Neural cell (in vitro differentiated cells): ENCODE measurements at regions not wholly inside any gene's neighbourhood (a gene's known extent, or its start where the extent isn't known, plus 50 kb on each side); places are given as distances from the start of the nearest gene placed in this dataset.

Experiments used
- H2AFZ ChIP-seq: fragments of 200-600, 300-800 bp; sonication (generic), shearing (Covaris generic); 2 replicates; pipeline ENCODE4 v1.6.0; 2014; ENCODE audit warnings: low read depth, mild to moderate bottlenecking, antibody characterized with exemption, low read length, moderate library complexity
- H3F3A ChIP-seq: fragments of 200-600 bp; shearing (Covaris generic); 2 replicates; pipeline ENCODE4 v1.6.1; 2016; ENCODE audit warnings: mild to moderate bottlenecking, moderate library complexity, mixed read lengths, antibody characterized with exemption, low read length; ENCODE audit not compliant: insufficient read depth, poor library complexity, severe bottlenecking
- H3K27ac ChIP-seq: fragments of 200-600, 300-800 bp; sonication (generic), shearing (Covaris generic); 2 replicates; pipeline ENCODE4 v1.5.1; 2014; ENCODE audit warnings: mild to moderate bottlenecking, low read length, moderate library complexity
- H3K27me3 ChIP-seq: fragments of 300-800, 200-600 bp; sonication (generic), shearing (Covaris generic); 2 replicates; pipeline ENCODE4 v1.6.0; 2014; ENCODE audit warnings: mild to moderate bottlenecking, low read depth, low read length, moderate library complexity; ENCODE audit not compliant: insufficient read depth
- H3K36me3 ChIP-seq: fragments of 300-800, 200-600 bp; sonication (generic), shearing (Covaris generic); 2 replicates; pipeline ENCODE4 v1.5.1; 2014; ENCODE audit warnings: mild to moderate bottlenecking, antibody characterized with exemption, low read length, moderate library complexity; ENCODE audit not compliant: insufficient read depth
- H3K4me2 ChIP-seq: fragments of 300-800, 200-600 bp; sonication (generic), shearing (Covaris generic); 2 replicates; pipeline ENCODE4 v1.6.0; 2014; ENCODE audit warnings: mild to moderate bottlenecking, low read length
- H3K4me3 ChIP-seq: fragments of 300-800, 200-600 bp; sonication (generic), shearing (Covaris generic); 2 replicates; pipeline ENCODE4 v1.5.1; 2014; ENCODE audit warnings: mild to moderate bottlenecking, low read length, moderate library complexity
- H3K79me2 ChIP-seq: fragments of 200-600 bp; shearing (Covaris generic); replicated peaks from 2 replicates; pipeline ENCODE4 v1.6.0; 2014; ENCODE audit warnings: mild to moderate bottlenecking, low read length, moderate library complexity; ENCODE audit not compliant: insufficient read depth
- H3K9ac ChIP-seq: fragments of 300-800, 200-600 bp; sonication (generic), shearing (Covaris generic); 2 replicates; pipeline ENCODE4 v1.6.1; 2016; ENCODE audit warnings: mild to moderate bottlenecking, low read length, mixed read lengths
- H3K9me2 ChIP-seq: fragments of 200-600 bp; shearing (Covaris generic); 2 replicates; pipeline ENCODE4 v1.6.1; 2016; ENCODE audit warnings: mild to moderate bottlenecking, low read length, mixed read lengths; ENCODE audit not compliant: insufficient read depth
- H3K9me3 ChIP-seq: fragments of 200-600, 300-800 bp; sonication (generic), shearing (Covaris generic); 2 replicates; pipeline ENCODE4 v1.6.1; 2016; ENCODE audit warnings: mild to moderate bottlenecking, mixed run types, low read length, moderate library complexity, mixed read lengths
- H4K20me1 ChIP-seq: fragments of 200-600 bp; shearing (Covaris generic); 2 replicates; pipeline ENCODE4 v1.6.1; 2016; ENCODE audit warnings: mild to moderate bottlenecking, mixed run types; ENCODE audit not compliant: insufficient read depth
- EP300 ChIP-seq: fragments of 450-650 bp; conservative IDR thresholded peaks from 2 replicates; pipeline ENCODE4 v1.6.1; 2014; ENCODE audit warnings: antibody characterized with exemption, mild to moderate bottlenecking, moderate library complexity; ENCODE audit not compliant: poor library complexity, severe bottlenecking
- EZH2 ChIP-seq: fragments of 200-600, 300-800 bp; shearing (Covaris generic), sonication (generic); IDR thresholded peaks from 2 replicates; pipeline ENCODE4 v1.6.1; 2014; ENCODE audit warnings: antibody characterized with exemption, low read length, borderline replicate concordance, mild to moderate bottlenecking; ENCODE audit not compliant: insufficient read depth, poor library complexity, severe bottlenecking
- MXI1 ChIP-seq: fragments of 450-650 bp; conservative IDR thresholded peaks from 2 replicates; pipeline ENCODE4 v1.6.1; 2014; ENCODE audit warnings: antibody characterized with exemption, mild to moderate bottlenecking; ENCODE audit not compliant: poor library complexity, severe bottlenecking
- POLR2AphosphoS5 ChIP-seq: IDR thresholded peaks from 2 replicates; pipeline ENCODE4 v1.6.1; 2012
- RAD21 ChIP-seq: fragments of 450-650 bp; conservative IDR thresholded peaks from 2 replicates; pipeline ENCODE4 v1.6.1; 2014; ENCODE audit warnings: antibody characterized with exemption, mild to moderate bottlenecking, moderate library complexity
- SMC3 ChIP-seq: fragments of 450-650 bp; conservative IDR thresholded peaks from 2 replicates; pipeline ENCODE4 v1.6.1; 2014; ENCODE audit warnings: antibody characterized with exemption, mild to moderate bottlenecking, moderate library complexity; ENCODE audit not compliant: poor library complexity
- TAF1 ChIP-seq: IDR thresholded peaks from 2 replicates; pipeline ENCODE4 v1.6.1; 2012; ENCODE audit warnings: low read depth
- TF ChIP-seq, protein P1 (sequence below): IDR thresholded peaks from 2 replicates; pipeline ENCODE4 v1.6.1; 2012; ENCODE audit warnings: borderline replicate concordance
- TF ChIP-seq, protein P2 (sequence below): fragments of 450-650 bp; IDR thresholded peaks from 2 replicates; pipeline ENCODE4 v1.5.1; 2014; ENCODE audit warnings: antibody characterized with exemption, mild to moderate bottlenecking, moderate library complexity; ENCODE audit not compliant: poor library complexity, severe bottlenecking

DNA sequence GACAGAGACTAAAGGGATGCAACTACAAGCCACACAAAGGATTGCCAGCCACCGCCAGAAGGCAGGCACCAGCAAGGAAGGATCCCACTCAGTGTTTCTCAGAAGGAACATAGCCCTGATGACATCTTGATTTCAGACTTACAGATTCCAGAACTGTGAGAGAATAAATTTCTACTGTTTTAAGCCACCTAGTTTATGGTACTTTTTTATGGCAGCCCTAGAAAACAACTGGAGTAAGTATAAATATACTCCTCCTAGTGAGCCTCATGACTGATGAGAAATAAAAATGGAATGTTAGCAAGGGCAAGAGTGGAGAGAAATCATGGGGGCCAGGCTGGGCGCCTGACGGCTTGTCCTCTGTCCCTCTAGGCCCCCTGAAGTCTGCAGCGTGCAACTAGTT lies 307.3 kb downstream of the PIK3R1 start:
- Histone ChIP-seq H3K9me2 (no peaks in the 10 kb centered on the region), H3K27me3 (no peaks in the 10 kb centered on the region), H3K27ac (no peak overlapping the region), H3K79me2 (no peaks in the 10 kb centered on the region), H3F3A (no peaks in the 10 kb centered on the region), H3K9me3 (no peaks in the 10 kb centered on the region), H3K4me2 (no peak overlapping the region), H2AFZ (no peak overlapping the region), H4K20me1 (no peaks in the 10 kb centered on the region), H3K9ac (no peak overlapping the region), H3K4me3 (no peak overlapping the region), H3K36me3 (no peaks in the 10 kb centered on the region)
- TF ChIP-seq RAD21 = no peak
- TF ChIP-seq, protein P1, sequence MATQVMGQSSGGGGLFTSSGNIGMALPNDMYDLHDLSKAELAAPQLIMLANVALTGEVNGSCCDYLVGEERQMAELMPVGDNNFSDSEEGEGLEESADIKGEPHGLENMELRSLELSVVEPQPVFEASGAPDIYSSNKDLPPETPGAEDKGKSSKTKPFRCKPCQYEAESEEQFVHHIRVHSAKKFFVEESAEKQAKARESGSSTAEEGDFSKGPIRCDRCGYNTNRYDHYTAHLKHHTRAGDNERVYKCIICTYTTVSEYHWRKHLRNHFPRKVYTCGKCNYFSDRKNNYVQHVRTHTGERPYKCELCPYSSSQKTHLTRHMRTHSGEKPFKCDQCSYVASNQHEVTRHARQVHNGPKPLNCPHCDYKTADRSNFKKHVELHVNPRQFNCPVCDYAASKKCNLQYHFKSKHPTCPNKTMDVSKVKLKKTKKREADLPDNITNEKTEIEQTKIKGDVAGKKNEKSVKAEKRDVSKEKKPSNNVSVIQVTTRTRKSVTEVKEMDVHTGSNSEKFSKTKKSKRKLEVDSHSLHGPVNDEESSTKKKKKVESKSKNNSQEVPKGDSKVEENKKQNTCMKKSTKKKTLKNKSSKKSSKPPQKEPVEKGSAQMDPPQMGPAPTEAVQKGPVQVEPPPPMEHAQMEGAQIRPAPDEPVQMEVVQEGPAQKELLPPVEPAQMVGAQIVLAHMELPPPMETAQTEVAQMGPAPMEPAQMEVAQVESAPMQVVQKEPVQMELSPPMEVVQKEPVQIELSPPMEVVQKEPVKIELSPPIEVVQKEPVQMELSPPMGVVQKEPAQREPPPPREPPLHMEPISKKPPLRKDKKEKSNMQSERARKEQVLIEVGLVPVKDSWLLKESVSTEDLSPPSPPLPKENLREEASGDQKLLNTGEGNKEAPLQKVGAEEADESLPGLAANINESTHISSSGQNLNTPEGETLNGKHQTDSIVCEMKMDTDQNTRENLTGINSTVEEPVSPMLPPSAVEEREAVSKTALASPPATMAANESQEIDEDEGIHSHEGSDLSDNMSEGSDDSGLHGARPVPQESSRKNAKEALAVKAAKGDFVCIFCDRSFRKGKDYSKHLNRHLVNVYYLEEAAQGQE = no peak
- TF ChIP-seq POLR2AphosphoS5 = no peak
- no peak for TF ChIP-seq SMC3
- TF ChIP-seq EP300 = no peak
- no peak for TF ChIP-seq EZH2
- no peak for TF ChIP-seq TAF1
- TF ChIP-seq MXI1 = no peak
- TF ChIP-seq, protein P2, sequence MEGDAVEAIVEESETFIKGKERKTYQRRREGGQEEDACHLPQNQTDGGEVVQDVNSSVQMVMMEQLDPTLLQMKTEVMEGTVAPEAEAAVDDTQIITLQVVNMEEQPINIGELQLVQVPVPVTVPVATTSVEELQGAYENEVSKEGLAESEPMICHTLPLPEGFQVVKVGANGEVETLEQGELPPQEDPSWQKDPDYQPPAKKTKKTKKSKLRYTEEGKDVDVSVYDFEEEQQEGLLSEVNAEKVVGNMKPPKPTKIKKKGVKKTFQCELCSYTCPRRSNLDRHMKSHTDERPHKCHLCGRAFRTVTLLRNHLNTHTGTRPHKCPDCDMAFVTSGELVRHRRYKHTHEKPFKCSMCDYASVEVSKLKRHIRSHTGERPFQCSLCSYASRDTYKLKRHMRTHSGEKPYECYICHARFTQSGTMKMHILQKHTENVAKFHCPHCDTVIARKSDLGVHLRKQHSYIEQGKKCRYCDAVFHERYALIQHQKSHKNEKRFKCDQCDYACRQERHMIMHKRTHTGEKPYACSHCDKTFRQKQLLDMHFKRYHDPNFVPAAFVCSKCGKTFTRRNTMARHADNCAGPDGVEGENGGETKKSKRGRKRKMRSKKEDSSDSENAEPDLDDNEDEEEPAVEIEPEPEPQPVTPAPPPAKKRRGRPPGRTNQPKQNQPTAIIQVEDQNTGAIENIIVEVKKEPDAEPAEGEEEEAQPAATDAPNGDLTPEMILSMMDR = no peak

- Histone ChIP-seq H4K20me1 (no peaks in the 10 kb centered on the region), H3K4me2 (no peak overlapping the region), H3K27ac (no peak overlapping the region), H2AFZ (no peak overlapping the region), H3K36me3 (no peaks in the 10 kb centered on the region), H3K27me3 (no peaks in the 10 kb centered on the region), H3K79me2 (no peaks in the 10 kb centered on the region), H3K9ac (no peak overlapping the region), H3K9me2 (no peaks in the 10 kb centered on the region), H3K9me3 (no peaks in the 10 kb centered on the region), H3F3A (no peaks in the 10 kb centered on the region), H3K4me3 (no peak overlapping the region)
- TF ChIP-seq, protein P1 = no peak
- TF ChIP-seq MXI1 = no peak
- no peak for TF ChIP-seq SMC3
- TF ChIP-seq, protein P2 = no peak
- no peak for TF ChIP-seq TAF1
- no peak for TF ChIP-seq EZH2
- TF ChIP-seq RAD21 = no peak
- TF ChIP-seq EP300 = no peak
- no peak for TF ChIP-seq POLR2AphosphoS5
Observed at GRCh38 chr5:68528821-68529273, 313.3 kb downstream of the PIK3R1 start.
